ENCODE measurements at regions not wholly inside any gene's neighbourhood (a gene's known extent, or its start where the extent isn't known, plus 50 kb on each side); places are given as distances from the start of the nearest gene placed in this dataset.

DNA sequence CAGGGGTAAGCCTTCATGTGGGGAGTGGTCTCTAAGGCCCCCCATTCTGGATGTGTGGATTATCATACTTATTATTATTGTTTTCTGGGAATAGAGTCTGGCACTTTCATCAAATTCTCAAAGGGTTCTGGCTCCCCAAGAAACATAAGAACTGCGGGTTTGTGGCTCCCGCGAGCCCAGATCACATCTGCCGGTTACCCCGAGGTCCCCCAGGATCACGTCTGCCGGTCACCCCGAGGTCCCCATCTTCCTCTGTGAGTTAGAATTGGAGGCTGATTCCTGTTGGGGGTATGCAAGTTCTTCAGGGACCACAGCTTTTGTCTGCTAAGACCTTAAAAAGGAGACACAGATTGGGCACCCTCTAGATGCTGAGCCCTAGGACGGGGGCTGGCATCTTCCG, 116.7 kb upstream of the FRMD1 start:
- ChIA-PET POLR2A (no interaction called here), CTCF (no interaction called here)
- no peak for DNase-seq (ENCODE audit: extremely low spot score)
- TF ChIP-seq, protein P1, sequence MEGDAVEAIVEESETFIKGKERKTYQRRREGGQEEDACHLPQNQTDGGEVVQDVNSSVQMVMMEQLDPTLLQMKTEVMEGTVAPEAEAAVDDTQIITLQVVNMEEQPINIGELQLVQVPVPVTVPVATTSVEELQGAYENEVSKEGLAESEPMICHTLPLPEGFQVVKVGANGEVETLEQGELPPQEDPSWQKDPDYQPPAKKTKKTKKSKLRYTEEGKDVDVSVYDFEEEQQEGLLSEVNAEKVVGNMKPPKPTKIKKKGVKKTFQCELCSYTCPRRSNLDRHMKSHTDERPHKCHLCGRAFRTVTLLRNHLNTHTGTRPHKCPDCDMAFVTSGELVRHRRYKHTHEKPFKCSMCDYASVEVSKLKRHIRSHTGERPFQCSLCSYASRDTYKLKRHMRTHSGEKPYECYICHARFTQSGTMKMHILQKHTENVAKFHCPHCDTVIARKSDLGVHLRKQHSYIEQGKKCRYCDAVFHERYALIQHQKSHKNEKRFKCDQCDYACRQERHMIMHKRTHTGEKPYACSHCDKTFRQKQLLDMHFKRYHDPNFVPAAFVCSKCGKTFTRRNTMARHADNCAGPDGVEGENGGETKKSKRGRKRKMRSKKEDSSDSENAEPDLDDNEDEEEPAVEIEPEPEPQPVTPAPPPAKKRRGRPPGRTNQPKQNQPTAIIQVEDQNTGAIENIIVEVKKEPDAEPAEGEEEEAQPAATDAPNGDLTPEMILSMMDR (IDR thresholded peaks at IDR 0.05; ENCODE audit: control extremely low read depth, extremely low read depth, low read depth, missing control alignments): no peak

DNA sequence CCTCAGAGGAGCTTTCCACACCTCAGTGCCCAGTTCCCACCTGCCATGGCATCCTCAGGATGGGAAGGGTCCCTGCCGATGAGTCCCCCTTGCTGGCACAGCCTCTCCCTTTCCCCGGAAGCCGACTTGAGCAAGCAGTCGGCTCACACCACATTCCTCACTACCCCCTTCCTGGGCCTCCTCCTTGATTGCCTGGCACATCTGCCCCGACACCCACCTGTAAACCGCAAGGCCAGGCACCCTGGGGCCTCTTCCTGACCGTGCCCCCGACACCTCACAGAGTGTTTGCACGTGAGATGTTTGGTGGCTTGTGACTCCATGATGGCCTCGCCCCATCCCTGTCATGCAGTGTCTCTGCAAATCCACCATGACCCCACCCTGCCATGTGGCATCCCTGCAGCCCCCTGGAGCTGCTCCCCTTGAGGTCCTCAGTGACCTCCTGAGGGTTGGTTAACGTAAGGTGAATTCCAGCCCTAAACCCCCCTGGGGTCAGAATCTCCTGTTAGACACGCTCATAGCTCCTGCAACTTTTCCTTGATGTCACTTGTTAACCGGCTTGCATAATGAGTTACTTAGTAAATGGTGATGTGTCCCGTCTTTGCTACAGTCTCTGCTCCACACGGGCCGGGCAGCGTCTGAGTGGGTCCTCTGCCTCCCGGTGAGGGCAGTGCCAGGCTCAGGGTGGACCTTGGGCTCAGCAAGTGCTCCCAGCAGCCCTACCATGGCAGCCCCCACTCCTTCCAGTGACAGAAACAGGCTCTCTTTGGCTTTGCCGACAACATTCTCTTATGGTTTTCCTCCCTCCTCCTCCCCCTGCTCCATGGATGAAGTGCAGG, 115.9 kb upstream of the FRMD1 start:
- TF ChIP-seq, protein P1 (IDR thresholded peaks at IDR 0.05; ENCODE audit: control extremely low read depth, extremely low read depth, low read depth, missing control alignments): no peak
- CTCF ChIA-PET: no interaction called here
- no peak for DNase-seq (ENCODE audit: extremely low spot score)
- POLR2A ChIA-PET: no interaction called here

DNA sequence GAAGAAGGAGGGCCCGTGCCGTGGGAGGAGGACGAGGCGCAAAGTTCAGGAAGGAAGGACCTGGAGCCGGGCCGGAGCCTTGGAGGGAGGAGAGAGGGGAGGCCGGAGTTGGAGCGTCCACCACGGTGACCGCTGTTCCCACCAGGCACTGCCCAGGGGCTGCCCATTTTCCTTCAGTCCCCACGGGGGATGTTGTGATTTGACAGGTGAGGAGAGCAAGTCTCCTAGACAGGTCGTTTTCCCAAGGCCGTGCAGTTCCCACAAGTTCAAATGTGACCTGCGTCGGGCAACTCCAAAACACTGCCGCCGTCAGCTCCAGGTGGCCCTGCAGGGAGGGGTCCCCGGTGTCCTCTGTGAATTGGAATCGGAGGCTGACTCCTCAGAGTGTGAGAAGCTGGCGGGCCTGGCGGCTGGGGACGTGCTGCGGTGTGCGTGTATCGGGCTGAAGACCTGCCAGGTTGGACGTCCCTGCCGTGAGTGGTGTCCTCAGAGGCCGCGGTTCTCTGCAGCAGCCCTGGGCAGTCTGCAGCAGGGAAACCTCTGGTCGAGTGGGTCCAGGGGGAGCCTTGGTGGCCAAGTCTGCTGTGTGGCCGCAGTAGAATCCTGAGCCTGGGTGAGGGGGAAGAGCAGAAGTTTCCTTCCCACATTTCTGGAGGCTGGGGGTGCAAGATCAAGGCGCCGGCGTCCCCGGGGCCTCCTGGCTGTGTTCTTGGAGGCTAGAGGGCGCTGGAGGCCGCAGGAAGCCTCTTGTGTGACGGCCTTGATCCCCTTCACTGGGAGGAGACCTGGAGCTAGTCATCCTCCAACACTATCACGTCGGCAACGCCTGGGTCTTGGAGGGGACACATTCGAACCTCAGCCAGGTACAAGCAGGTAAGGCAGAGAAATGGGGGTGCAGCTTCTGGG, 115.1 kb upstream of the FRMD1 start:
- POLR2A ChIA-PET: no interaction called here
- CTCF ChIA-PET: no interaction called here
- TF ChIP-seq, protein P1 (IDR thresholded peaks at IDR 0.05; ENCODE audit: control extremely low read depth, extremely low read depth, low read depth, missing control alignments): peak; percentile 7
- no peak for DNase-seq (ENCODE audit: extremely low spot score)

DNA sequence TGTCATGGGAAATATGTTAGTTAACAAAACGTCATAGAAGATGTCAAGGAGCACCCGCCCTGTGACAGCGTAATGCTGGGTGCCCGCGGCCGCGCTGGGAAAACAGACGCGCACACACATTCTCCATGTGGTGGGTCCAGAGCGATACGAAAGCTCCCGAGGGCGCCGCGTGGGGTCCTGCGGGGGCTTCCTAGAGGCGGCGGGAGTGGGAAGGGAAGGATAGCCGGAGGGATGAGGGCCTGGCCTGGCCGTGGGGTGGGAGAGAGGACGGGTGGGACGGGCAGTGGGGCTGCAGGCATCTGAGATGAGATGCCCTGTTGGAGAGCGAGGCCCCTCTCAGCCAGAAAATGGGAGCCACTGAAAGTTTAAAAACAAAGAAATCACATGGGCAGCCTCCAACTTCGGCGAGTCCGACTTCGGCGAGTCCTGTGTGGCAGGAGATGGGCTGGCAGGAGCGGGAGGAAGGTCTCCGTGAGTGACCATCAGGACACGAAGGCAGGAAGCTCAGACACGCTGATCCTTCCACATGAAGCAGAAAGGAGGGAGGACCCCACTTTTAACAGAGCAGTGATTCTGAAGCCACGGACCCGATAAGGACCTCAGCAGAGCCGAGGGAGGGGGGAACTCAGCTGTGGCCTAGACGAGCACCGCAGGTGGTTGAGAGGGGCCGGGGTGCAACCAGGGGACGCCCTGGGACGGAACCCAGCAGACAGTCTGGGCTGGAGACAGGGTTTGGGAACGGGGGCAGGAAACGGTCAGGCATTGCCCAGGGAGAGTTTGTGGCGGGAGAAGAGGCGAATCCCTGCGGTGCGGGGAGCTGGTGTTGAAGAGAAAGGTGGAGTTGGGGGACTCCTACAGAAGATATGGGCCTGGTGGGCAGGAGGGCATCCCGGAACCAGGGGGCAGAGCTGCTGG, 114.1 kb upstream of the FRMD1 start:
- no peak for DNase-seq (ENCODE audit: extremely low spot score)
- TF ChIP-seq, protein P1 (IDR thresholded peaks at IDR 0.05; ENCODE audit: control extremely low read depth, extremely low read depth, low read depth, missing control alignments): no peak
- CTCF ChIA-PET: no interaction called here
- POLR2A ChIA-PET: no interaction called here

DNA sequence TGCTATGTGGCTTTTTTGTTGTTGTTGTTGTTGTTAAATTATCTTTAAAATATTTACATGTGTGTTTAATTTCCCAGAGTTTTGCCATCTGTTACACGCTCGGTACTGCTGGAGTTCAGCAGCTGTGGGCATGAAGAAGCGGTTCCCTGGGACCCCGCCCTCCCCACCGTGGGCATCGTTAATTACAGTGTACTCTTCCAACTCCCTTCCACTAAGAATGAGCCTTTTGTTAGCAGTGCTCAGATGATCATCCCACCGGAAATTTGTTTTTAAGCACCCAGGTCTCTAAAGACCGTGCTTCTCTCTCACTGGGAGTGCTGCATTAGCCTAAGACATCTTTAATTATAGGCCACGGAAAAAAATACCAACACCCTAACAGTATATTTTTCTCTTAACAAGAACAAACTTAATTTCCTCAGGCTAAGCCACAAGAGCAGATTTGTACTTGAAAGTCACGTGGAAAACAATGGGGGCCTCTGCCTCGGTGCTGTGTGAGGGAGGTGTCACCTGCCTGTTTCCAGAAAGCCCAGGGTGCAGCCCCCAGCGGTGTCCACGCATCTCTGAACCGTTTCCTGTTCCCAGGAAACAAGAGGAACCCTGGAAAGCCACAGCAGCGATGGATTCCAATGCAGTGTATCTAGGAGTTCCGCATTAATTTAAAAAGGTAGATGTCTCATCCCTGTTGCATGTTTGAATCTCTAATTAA, 113.3 kb upstream of the FRMD1 start:
- TF ChIP-seq, protein P1 (IDR thresholded peaks at IDR 0.05; ENCODE audit: control extremely low read depth, extremely low read depth, low read depth, missing control alignments): no peak
- POLR2A ChIA-PET: no interaction called here

More for the DNA sequence above, 113.3 kb upstream of the FRMD1 start:
- CTCF ChIA-PET: no interaction called here
- no peak for DNase-seq (ENCODE audit: extremely low spot score)

Data from GM10248 (cell line).